DOHH2 (cell line): ENCODE measurements at regions not wholly inside any gene's neighbourhood (a gene's known extent, or its start where the extent isn't known, plus 50 kb on each side); places are given as distances from the start of the nearest gene placed in this dataset.

ENCODE experiments used
- CTCF ChIP-seq: fragments of 200-600 bp; sonication (generic); IDR thresholded peaks from one replicate; pipeline ENCODE4 v1.5.1; 2014; ENCODE audit warnings: antibody characterized with exemption, mild to moderate bottlenecking, low read depth, low read length; ENCODE audit not compliant: poor library complexity, severe bottlenecking
- EZH2phosphoT487 ChIP-seq: fragments of 200-600 bp; sonication (generic); IDR thresholded peaks from 2 replicates; pipeline ENCODE4 v1.6.1; 2017; ENCODE audit warnings: borderline replicate concordance, mild to moderate bottlenecking, antibody characterized with exemption, low read length, moderate library complexity, mixed read lengths

- TF ChIP-seq CTCF: no peak
- no peak for TF ChIP-seq EZH2phosphoT487
These were observed 103.2 kb downstream of the FAM161A start for GRCh38 chr2:61750624-61751023.
